ENCODE measurements at regions not wholly inside any gene's neighbourhood (a gene's known extent, or its start where the extent isn't known, plus 50 kb on each side); places are given as distances from the start of the nearest gene placed in this dataset.

DNA sequence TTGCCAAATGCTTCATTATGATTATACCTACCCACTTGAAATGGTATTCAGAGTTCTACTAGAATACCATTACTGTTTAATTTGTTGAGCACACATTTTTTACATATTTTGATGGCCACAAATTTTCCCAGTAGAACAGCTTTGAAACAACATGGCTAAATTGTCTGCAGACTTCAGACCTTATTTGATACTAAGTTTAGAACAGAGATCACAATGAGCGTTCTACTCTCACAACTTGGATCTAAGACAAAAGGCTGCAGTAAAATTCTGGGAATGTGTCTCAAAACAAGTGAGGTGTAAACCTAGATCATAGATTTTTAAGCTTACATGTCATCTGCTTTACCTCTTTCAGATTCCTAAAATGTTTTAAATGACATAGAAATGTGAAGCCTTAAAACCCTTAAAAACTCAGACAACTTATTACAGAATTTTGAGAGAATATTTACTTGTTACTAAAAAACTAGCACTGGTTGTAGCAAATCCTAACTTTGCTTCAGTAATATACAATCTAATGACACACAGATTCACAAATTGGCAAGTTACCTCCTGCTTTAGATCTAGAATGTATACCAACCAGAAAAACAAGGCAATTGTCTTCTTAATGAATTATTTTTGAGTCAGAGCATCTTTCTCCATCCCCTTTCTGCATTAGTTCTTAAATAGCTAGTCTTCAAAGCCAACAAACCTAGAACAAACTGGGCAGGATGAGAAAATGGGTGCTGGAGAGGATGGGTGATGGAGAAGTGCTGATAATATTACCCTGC lies 243.3 kb downstream of the SLC7A11 start:
- Histone ChIP-seq H3K4me2 (ENCODE audit: insufficient read depth, low read length) (no peak overlapping the region), H2AFZ (ENCODE audit: low read depth, low read length) (no peak overlapping the region), H3K4me1 (ENCODE audit: insufficient read depth, low read length) (no peaks in the 10 kb centered on the region), H3K27ac (ENCODE audit: low read length) (no peak overlapping the region), H3K4me3 (ENCODE audit: low read depth in 1 of 2, low read length in 2 of 2) (no peak overlapping the region), H3K9ac (ENCODE audit: low read depth, low read length) (no peak overlapping the region), H3K27me3 (ENCODE audit: insufficient read depth, low read length, poor library complexity) (no peaks in the 10 kb centered on the region), H3K9me3 (ENCODE audit: insufficient read depth, low read length, severe bottlenecking) (no peaks in the 10 kb centered on the region), H3K36me3 (ENCODE audit: insufficient read depth, low read length) (no peaks in the 10 kb centered on the region), H4K20me1 (ENCODE audit: insufficient read depth, low read length) (no peaks in the 10 kb centered on the region), H3K79me2 (ENCODE audit: insufficient read depth, low read length) (no peaks in the 10 kb centered on the region)
- TF ChIP-seq, protein P1, sequence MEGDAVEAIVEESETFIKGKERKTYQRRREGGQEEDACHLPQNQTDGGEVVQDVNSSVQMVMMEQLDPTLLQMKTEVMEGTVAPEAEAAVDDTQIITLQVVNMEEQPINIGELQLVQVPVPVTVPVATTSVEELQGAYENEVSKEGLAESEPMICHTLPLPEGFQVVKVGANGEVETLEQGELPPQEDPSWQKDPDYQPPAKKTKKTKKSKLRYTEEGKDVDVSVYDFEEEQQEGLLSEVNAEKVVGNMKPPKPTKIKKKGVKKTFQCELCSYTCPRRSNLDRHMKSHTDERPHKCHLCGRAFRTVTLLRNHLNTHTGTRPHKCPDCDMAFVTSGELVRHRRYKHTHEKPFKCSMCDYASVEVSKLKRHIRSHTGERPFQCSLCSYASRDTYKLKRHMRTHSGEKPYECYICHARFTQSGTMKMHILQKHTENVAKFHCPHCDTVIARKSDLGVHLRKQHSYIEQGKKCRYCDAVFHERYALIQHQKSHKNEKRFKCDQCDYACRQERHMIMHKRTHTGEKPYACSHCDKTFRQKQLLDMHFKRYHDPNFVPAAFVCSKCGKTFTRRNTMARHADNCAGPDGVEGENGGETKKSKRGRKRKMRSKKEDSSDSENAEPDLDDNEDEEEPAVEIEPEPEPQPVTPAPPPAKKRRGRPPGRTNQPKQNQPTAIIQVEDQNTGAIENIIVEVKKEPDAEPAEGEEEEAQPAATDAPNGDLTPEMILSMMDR (IDR thresholded peaks at IDR 0.05; ENCODE audit: borderline replicate concordance, extremely low read depth, low read length, poor library complexity, severe bottlenecking) = no peak
- TF ChIP-seq EZH2 (IDR thresholded peaks at IDR 0.05; ENCODE audit: borderline replicate concordance, low read depth, low read length, severe bottlenecking) = no peak
- DNase-seq (no peak), ATAC-seq (ENCODE audit: insufficient read depth, low read depth) (no peak)

DNA sequence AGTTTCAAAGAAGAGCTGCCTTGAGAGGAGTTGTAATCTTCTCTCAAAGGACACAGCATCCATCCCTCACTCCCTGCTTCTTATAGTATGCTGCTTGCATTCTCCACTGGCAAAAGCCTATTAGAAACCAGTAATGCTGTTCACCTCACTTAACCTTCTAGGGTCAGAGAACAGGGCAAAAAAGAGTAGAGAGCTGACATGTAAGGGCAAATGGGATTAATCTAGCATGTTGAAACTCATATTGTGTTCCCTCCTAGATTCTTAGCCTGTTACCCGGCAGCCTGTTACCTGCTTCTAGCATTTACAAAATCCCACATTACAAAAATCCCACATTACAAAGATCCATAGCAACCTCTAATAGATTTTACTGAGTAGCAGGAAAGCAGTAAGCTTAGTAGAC lies 244.7 kb downstream of the SLC7A11 start:
- TF ChIP-seq EZH2 (IDR thresholded peaks at IDR 0.05; ENCODE audit: borderline replicate concordance, low read depth, low read length, severe bottlenecking) = no peak
- TF ChIP-seq, protein P1 (IDR thresholded peaks at IDR 0.05; ENCODE audit: borderline replicate concordance, extremely low read depth, low read length, poor library complexity, severe bottlenecking) = no peak
- Histone ChIP-seq H4K20me1 (ENCODE audit: insufficient read depth, low read length) (no peaks in the 10 kb centered on the region), H3K9me3 (ENCODE audit: insufficient read depth, low read length, severe bottlenecking) (no peaks in the 10 kb centered on the region), H3K27me3 (ENCODE audit: insufficient read depth, low read length, poor library complexity) (no peaks in the 10 kb centered on the region), H3K9ac (ENCODE audit: low read depth, low read length) (no peak overlapping the region), H3K4me3 (ENCODE audit: low read depth in 1 of 2, low read length in 2 of 2) (no peak overlapping the region), H3K27ac (ENCODE audit: low read length) (no peak overlapping the region), H3K36me3 (ENCODE audit: insufficient read depth, low read length) (no peaks in the 10 kb centered on the region), H3K79me2 (ENCODE audit: insufficient read depth, low read length) (no peaks in the 10 kb centered on the region), H2AFZ (ENCODE audit: low read depth, low read length) (no peak overlapping the region), H3K4me2 (ENCODE audit: insufficient read depth, low read length) (no peak overlapping the region), H3K4me1 (ENCODE audit: insufficient read depth, low read length) (no peaks in the 10 kb centered on the region)
- no peak for ATAC-seq (ENCODE audit: insufficient read depth, low read depth)
- DNase-seq = no peak

DNA sequence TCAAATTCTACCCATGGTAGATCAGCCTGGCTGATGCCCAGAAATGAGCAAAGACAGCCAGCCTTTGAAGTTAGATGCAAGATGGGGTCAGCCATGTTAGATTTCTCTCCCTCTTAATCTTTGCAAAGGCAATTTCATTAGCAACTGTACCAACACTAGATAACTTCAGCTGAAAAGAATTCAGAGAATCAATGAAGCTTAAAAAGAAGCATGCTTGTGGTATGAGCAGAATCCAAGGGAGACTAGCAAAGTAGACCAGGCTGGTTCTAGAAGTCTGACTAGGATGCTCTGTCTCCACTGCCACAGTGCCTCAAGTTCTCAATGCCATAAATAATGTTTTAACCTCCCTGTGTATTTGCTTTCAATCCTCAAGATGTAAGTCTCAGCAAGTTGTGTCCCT lies 247.3 kb downstream of the SLC7A11 start:
- Histone ChIP-seq H3K27me3 (ENCODE audit: insufficient read depth, low read length, poor library complexity) (no peaks in the 10 kb centered on the region), H3K4me2 (ENCODE audit: insufficient read depth, low read length) (no peak overlapping the region), H3K79me2 (ENCODE audit: insufficient read depth, low read length) (no peaks in the 10 kb centered on the region), H3K4me1 (ENCODE audit: insufficient read depth, low read length) (no peaks in the 10 kb centered on the region), H3K27ac (ENCODE audit: low read length) (no peak overlapping the region), H3K9ac (ENCODE audit: low read depth, low read length) (no peak overlapping the region), H3K36me3 (ENCODE audit: insufficient read depth, low read length) (no peaks in the 10 kb centered on the region), H2AFZ (ENCODE audit: low read depth, low read length) (no peak overlapping the region), H3K4me3 (ENCODE audit: low read depth in 1 of 2, low read length in 2 of 2) (no peak overlapping the region), H4K20me1 (ENCODE audit: insufficient read depth, low read length) (no peaks in the 10 kb centered on the region), H3K9me3 (ENCODE audit: insufficient read depth, low read length, severe bottlenecking) (no peaks in the 10 kb centered on the region)
- no peak for ATAC-seq (ENCODE audit: insufficient read depth, low read depth)
- no peak for TF ChIP-seq EZH2 (IDR thresholded peaks at IDR 0.05; ENCODE audit: borderline replicate concordance, low read depth, low read length, severe bottlenecking)
- TF ChIP-seq, protein P1 (IDR thresholded peaks at IDR 0.05; ENCODE audit: borderline replicate concordance, extremely low read depth, low read length, poor library complexity, severe bottlenecking) = no peak
- no peak for DNase-seq
